GM18520 (cell line): ENCODE measurements at regions not wholly inside any gene's neighbourhood (a gene's known extent, or its start where the extent isn't known, plus 50 kb on each side); places are given as distances from the start of the nearest gene placed in this dataset.

Source experiments
- ATAC-seq: cut with Tn5 transposase; IDR thresholded peaks from one replicate; pipeline ENCODE4 v1.9.1; 2021; ENCODE audit not compliant: unreplicated experiment

DNA sequence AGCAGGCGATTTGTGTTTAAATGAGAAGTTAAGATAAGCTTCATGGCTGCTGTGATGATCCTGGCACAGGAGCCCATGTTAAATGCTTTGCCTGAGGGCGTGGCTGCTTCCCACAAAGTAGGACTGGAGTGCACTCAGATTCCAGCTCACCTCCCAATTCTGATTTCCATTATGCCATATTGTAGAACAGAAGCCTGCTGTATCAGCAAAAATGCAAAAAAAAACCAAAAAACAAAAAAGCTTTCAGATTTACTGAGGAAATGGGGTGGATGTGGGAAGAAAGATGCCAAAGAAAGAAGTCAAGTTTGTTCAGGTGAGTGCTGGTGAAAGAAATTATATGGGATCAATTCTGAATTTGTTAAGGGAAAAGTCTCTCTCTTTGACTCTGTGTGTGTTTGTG is 610.4 kb upstream of the NETO1 start:
- no peak for ATAC-seq

DNA sequence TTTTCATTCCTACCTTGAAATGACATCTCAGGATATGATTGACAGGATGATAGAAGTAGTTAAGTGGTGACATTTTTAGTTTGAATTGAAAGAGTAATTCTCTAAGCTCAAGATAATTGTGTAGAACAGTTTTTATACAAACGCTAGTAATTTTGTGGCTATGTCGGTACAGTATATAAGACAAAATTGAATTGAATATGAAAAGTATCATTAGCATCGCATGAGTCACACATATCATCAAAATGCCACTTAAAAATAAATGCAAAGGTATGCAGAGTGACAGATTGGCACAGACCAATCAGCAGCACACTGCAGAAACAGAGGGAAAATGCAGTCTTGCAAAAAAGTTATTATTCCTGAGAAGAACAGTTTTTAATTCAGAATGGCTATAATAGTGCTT is 608.2 kb upstream of the NETO1 start:
- no peak for ATAC-seq

DNA sequence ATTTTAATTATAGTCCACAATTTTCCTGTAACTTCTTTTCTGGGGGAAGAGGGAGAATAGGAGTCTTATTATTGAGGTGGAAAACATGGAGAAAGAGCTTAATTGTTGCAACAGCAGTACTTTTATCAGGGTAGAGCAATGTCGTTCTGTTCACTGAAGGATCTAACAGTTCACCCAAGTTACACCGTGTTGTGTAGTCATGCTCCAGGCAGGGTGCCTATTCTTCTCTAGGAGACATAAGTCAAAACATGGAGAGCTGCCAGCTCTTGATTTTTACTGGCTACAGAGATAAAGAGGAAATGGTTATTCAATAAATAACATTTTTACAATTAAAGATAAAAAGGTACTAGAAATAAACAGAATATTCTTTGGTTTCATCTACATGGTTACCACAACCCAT is 594.3 kb upstream of the NETO1 start:
- no peak for ATAC-seq

DNA sequence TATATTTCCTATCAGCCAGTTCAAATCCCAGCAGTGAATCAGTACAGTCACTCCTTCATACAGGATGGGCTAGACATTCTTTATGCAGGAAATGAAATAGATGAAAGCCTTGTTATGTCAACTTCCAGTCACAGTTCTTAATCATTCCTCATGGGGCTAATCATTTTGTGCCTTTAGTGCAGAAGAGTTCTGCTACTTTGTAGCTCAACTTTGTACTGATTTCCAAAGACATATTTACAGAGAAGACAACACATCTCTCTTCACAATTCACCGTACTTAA is 593.9 kb upstream of the NETO1 start:
- no peak for ATAC-seq

DNA sequence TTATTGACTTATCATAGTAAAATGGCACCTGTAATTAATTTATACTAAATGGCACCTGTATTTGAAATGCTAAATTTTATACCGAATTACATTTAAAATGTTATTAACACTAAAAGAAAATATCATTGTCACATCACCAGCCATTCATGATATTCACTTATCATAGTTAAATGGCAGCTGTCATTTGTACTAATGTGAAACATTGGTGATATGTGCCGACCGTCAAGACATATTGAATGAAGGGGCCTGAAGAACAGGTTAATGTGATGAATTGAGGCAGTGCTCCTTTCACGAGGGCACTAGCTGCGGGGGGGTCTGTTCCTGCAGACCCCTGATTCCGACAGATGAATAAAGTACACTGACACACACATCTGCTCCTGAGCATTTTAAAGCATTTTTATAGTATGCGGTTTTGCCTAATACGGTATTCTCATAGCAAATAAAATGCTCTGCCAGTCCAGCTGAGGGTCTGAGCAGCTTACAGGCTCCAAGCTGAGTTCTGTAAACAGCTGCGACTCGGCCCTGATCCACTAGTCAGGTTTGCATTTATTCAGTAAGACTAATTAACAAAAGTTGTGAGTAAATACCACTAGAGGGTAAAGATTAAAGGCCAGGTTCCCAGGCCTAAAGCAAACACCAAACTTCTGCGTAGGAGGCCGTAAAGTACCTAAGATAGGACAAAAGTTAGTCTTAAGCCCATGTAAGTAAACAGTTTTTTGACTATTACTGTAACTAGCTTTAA is 593.4 kb upstream of the NETO1 start:
- no peak for ATAC-seq

DNA sequence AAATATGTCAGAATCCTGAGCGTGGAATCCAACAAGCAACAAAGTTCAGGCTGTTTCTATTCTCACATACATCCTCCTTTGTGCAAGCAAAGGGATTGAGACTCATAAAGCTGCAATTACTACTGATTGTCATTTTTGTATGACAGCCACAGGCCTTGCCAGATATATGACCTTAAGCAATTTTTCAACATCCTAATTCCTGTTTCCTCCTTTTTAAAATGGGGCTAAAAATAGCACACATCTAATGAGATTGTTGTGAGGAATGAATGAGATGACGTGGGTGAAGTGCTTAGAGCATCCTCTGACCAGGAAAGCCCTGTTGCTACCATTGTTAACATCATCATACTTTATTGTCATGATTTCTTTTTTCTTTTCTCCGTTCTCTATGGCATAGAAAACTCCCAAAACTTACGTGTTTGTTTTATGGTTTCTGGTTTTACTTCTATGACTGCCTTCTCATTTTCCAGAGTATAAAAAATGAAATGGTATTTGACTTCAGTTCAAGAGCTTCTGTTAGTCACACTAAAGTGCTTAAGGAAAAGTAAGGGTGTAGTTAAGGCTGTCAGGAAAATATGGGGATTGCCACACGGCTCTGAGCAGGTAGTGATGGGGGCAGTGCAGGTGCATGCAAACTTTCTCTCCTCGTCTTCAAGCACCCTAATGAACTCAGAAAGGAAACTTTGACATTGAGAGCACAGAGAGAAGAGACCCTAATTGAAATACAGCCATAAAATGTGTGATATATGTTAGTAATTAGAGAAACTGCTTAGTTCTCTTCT is 590.6 kb upstream of the NETO1 start:
- ATAC-seq, result no peak

DNA sequence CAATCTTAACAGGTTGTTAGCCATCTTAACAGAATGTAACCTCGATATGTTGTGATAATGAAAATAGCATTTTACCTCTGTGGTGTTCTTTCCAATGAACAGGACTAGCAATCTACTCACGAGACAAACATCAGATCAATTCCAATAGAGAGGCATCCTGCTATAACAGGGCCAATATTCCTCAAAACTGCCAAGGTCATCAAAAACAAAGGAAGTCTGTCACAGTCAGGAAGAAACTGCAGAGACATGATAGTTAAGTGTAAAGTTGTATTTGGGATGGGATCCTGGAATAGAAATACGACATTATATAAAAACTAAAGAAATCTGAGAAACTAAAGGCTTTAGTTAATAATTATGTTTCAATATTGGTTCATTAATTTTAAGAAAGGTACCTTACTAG is 588.9 kb upstream of the NETO1 start:
- no peak for ATAC-seq

DNA sequence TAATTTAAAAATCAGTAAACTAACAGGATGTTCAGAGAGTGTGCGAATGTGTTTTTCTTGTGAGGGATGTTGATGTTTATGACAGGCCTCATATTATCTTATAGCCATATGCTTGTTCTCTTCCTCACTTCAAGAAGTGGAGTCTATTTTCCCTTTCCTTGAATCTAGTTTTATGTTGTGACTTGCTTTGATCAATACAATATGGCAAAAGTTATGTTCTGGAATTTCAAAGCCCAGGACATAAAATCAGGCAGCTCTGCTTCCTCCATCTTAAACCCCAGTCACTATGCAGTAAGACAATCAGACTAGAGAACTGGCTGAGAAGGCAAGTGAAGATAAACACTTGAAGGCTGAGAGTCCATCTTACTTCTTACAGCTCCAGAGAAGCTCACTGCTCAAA is 585.1 kb upstream of the NETO1 start:
- no peak for ATAC-seq

DNA sequence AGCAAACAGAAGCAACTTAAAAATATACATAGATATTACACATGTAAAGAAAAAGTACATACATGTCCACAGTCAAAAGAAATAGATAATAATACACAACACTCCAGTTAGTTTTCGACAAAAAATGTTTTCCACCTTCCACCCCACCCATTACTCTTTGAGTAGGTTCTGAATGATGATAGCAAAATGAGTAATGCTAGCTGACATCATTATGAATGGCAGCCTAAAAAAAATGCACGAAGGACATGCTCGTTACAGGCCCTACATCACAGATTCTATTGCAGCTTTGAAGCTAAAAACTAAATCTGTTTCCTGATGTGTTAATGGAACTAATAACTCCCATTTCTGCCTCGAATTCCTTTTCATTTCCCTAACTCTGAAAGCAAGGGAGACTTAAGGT is 578.7 kb upstream of the NETO1 start:
- ATAC-seq, result no peak

DNA sequence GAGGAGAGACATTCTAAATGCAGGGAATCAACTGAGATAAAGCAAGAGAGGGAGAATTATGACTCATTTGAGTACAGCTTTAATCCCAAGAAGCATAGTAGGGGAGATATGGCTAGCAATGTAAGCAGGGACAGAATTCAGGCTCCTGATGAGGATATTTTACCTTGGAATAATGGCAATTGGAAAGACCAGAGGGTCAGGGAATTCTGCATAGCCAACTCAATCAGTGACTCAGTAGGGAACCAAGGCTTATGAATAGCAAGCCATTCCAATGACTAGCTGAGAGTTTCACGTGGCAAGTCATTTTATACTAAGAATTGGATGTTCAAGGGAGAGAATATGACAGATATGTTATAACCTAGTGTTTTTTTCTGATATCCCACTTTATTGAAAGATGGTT is 563.8 kb upstream of the NETO1 start:
- ATAC-seq, result no peak

DNA sequence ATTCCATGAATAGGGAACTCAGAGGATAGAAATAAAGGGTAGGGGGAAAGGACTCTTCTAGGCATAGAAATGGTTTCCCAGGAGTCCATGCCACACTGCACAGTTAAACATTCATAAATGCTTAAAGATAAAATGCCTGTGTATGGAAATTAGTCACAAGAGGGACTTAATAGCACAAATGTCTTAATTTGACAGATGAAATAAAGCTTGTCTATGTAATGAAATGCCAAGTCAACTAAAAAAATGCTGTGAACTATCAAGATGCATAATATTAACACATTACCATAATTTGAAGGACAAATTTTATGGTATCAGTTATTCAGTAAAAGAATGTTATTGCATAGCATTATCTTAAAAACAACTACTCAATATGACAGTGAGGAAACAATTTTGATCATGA is 553.2 kb upstream of the NETO1 start:
- no peak for ATAC-seq

DNA sequence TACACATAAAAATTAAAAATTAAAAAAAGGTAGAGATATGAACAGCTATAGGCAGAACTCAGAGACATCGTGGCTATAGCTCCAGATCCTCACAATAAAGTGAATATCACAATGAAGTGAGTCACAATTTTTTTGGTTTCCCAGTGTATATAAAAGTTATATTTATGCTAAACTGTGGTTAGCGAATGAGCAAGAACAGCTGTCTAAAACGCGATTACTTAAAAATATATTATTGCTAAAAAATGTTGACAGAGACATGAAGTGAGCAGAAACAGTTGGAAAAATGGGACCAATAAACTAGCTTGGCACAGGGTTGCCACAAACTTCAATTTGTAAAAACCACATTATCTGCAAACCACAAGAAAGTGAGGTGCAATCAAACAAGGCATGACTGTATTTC is 551.7 kb upstream of the NETO1 start:
- ATAC-seq, result no peak

DNA sequence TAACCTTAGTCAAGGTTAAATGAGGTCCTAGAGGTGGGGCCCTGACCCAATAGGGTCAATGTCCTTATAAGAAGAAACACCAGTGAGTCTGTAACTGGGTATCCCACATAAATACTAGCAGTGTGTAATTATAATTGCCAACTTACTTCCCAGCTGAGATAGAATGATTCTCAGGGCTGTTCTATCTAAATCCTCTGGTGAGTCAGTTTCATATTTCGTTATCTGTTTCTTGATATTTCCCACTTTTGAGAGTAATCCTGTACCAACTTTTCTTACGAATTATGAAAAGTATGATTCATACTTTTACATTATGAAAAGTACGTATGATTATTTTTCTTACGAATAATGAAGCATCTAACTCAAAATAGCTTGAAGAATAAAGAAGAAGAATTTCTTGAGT is 546.8 kb upstream of the NETO1 start:
- ATAC-seq, result no peak

DNA sequence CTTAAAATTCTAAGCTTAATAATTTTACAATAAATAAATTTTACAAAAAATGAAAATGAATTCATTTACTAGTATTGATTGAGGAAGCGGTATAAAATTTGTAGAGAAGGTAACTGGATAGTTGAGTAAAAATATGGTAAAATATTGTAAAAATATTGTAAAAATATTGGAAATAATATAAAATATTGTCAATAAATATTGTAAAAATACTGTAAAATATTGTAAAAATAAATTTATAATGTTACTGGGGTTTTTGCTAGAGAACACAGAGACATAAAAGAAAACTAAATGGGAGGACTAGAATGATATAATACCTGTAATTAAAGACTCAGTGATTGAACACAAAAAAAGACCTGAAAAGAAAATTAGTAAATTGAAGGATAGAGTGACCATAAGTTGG is 546.3 kb upstream of the NETO1 start:
- ATAC-seq, result no peak

DNA sequence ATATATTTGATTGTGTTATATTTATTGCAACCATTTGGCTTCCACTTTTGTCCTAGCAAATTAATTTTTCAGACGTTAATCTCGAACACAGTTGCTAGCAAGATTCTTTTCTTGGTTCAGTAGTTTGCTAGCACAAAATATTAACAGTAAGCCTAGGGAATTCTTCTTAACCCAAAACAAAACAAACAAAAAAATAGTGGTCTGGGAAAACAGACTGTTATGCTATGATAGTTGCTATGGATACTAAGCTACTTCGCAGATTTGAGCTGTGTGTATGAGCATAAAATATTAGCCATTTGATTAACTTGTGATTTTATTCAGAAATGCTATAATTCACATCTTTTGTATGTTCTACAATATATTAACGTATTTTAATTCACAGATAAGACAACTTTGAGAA is 541.5 kb upstream of the NETO1 start:
- ATAC-seq, result no peak

DNA sequence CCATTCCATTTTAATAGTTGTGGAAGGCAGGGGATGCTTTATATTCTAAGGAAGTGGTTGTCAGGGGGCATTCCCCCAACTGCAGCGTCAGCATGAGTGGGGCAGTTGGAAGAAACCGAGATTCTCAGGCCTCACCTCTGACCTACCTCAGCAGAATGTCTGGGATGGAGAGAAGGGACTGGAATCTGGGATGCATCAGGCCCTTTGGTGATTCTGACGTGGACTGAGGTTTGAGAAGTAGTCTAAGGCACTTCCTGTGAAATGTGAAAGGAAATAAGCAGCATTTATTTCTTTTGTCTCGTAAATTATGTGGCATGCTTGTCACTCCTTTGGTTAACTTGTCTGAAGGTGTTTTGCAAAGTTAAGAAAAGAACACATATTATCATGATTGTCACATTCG is 540.7 kb upstream of the NETO1 start:
- ATAC-seq, result no peak

DNA sequence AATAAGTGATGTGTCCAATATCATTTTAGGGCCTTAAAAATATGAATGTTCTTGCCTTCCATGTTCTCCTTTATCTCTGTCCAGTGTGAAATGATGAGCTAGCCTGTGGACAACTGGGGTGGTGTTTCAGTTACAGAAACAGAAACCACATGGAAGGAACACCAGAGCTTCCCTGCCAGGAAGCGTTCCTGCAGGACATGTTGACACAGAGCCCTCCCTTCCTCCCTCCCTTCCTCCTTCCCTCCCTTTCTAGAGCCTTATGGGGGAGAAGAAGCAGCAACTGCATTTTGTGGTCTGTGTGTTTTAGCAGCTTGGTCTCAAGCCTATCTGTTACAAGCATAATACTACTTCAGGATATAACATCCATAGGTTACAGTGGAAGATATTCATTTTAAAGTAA is 539.7 kb upstream of the NETO1 start:
- no peak for ATAC-seq

DNA sequence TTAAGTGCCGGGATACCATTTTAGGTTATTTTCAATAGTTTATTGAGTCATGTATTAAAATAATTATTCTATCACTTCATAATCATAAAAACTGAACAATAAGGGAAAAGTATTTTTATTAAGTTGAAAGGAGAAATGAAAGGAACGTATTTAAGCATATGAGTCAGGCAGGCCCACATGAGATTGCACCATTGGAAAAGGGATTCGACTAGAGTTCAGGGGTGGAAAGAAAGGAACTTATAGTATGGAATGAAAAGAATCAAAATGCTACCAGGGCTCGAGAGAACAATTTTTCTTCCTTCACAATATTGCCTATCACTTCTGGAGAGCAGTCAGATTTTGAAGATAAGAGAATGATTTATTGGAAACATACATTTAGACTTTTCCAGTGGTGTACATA is 516.5 kb upstream of the NETO1 start:
- no peak for ATAC-seq

DNA sequence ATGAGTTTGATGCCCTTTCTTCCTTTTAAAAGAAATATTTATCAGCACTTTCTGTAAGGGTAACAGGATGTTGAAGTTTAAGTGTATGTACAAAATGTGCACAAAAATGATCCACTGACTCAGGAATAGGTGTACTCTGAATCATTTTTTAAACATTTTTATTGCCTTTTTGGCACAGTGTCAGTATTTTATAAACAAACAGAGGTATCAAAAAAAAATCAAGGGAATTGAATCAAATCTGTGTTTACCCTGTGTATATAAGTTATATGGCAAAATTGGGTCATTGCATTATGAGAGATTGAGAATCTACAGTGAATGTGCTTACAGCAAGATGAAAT is 513.9 kb upstream of the NETO1 start:
- ATAC-seq, result no peak

DNA sequence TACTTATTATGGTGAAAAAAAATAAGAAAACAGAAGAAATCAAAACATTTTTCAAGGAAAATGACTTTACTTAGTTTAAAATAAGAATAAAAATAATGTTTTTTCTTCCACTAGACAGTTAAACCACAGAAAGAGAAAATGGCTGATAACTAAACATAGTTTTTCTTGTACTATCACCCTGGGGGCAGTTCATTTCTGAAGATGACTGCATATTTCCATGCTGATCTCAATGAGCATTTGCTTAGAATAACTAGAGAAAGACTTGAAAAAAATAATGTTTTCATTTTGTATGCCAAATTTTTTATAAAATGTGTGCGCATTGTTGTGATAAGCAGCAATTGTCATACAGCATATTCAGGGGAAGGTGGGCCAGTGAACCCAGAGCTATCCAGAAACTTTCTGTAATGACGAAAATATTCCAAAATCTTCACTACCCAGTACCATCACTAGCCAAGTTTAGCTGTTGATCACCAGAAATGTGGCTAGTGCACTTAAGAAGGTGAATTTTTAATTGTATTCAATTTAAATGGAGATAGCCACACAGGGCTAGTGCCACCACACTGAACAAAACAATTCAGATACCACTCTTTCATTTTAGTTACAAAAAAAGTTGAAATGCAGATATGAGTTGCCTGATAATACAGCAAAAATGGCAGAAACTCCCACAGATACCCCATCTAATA is 513.4 kb upstream of the NETO1 start:
- ATAC-seq, result no peak

DNA sequence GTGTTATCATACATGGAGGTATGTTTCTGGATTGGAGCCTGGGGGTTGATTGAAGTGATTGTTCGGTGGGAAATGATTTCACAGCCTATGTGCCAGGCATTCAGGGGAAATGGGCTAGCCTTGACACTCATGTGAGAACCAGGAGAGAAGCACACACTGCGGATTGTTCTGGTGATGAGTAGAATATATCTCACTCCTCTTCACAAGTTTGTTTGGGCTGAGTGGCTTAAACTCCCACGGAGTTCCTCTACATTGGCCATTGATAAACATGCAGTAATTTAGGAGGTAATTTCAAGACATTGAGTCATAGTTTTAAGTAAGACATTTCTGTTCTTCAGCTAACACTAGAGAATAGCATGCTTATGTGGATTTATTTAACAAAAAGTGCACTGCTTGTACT is 498.9 kb upstream of the NETO1 start:
- no peak for ATAC-seq

DNA sequence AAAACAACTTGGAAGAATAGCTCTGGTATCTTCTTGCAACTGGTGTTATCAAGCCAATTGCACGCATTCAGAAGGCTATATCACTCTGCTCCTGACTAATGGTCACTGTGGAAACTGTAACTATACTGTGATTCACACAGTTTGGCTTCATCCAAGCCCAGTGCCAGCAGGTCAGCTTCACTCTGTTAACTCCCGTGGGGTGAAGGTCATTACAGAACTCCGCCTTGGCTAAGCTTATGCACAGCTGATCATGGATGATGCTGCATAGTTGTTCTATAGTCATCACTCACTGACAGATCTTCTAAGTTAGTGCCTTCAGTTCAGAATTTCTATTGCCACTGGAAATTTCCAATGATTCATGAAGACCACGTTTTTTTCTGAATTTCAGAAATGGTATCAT is 497.2 kb upstream of the NETO1 start:
- no peak for ATAC-seq

DNA sequence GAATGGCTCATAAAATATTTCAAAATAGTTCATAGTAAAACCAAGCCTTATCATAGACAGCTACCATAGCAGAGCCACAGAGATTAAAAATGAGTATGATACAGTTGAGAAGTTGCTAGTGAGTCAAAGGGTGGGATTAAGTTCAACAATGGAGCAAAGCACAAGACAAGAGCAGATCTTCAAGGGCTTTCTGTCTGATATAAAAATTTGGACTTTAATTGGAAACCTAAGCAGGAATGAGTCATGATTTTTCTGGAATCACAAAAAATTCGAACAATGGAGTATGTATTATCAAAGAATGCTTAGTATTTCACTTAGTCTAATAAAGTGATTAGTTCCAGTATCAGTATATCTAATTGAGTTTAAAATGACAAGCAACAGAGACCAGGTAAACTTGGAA is 487.3 kb upstream of the NETO1 start:
- no peak for ATAC-seq
